Gastroesophageal sphincter (tissue), 2 donors: ENCODE measurements at regions not wholly inside any gene's neighbourhood (a gene's known extent, or its start where the extent isn't known, plus 50 kb on each side); places are given as distances from the start of the nearest gene placed in this dataset.

Experiments used
- EP300 ChIP-seq: sonication (generic); formaldehyde crosslinking; IDR thresholded peaks from one replicate; pipeline ENCODE4 v1.6.1; 2017; ENCODE audit warnings: antibody characterized with exemption, mild to moderate bottlenecking
- POLR2A ChIP-seq, 2 donors: fragments of 450-650 bp; IDR thresholded peaks; one replicate each; pipeline ENCODE4 v1.6.1; 2017; ENCODE audit warnings: antibody characterized with exemption in 2 of 2, mild to moderate bottlenecking in 2 of 2, moderate library complexity in 1 of 2
- POLR2AphosphoS5 ChIP-seq: sonication (generic); formaldehyde crosslinking; IDR thresholded peaks from one replicate; pipeline ENCODE4 v1.6.1; 2017; ENCODE audit warnings: antibody characterized with exemption

DNA sequence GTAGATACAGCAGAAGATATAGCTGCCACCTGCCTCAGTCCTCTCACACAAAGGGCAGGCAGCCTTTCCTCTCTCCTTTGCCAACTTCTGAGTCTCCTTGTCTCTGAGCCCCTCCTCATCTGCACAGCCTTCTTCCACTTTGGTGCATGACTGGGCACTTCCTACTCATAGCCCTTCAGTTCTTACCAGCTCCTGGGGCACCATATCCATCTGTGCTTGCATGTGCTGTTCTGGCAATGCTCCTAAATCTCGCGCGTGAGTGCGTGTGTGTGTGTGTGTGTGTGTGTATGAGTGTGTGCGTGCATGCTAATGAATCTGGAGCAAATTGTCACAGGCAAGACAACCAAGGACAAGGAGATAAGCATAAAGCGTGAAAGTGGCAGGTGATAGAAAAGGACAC, 1271.6 kb upstream of the SORCS1 start:
- no peak for TF ChIP-seq POLR2AphosphoS5
- TF ChIP-seq POLR2A (IDR thresholded peaks at IDR 0.05), result no peak
- TF ChIP-seq EP300, result no peak
